ENCODE measurements at regions not wholly inside any gene's neighbourhood (a gene's known extent, or its start where the extent isn't known, plus 50 kb on each side); places are given as distances from the start of the nearest gene placed in this dataset.

GRCh38 chr11:70776914-70777532, 378.7 kb downstream of the CTTN start:
- no peak for DNase-seq

- DNase-seq: no peak
These were observed 380.6 kb downstream of the CTTN start for GRCh38 chr11:70778883-70779282.

- no peak for DNase-seq
These were observed 381.3 kb downstream of the CTTN start for GRCh38 chr11:70779433-70780245.

GRCh38 chr11:70780246-70780535, 381.9 kb downstream of the CTTN start:
- DNase-seq: no peak

- DNase-seq: no peak
These were observed 384.1 kb downstream of the CTTN start for GRCh38 chr11:70782401-70782913.

- no peak for DNase-seq
These were observed 385.0 kb downstream of the CTTN start for GRCh38 chr11:70783356-70783755.

GRCh38 chr11:70783821-70784220, 385.5 kb downstream of the CTTN start:
- no peak for DNase-seq

GRCh38 chr11:70785372-70785771, 387.0 kb downstream of the CTTN start:
- no peak for DNase-seq

GRCh38 chr11:70786021-70786665, 387.8 kb downstream of the CTTN start:
- no peak for DNase-seq

GRCh38 chr11:70788248-70789022, 390.1 kb downstream of the CTTN start:
- DNase-seq: no peak

GRCh38 chr11:70790671-70791300, 392.5 kb downstream of the CTTN start:
- no peak for DNase-seq

GRCh38 chr11:70796648-70797227, 398.4 kb downstream of the CTTN start:
- no peak for DNase-seq

GRCh38 chr11:70798296-70798695, 400.0 kb downstream of the CTTN start:
- DNase-seq: no peak

GRCh38 chr11:70799386-70799785, 401.1 kb downstream of the CTTN start:
- no peak for DNase-seq

GRCh38 chr11:70802185-70802584, 403.9 kb downstream of the CTTN start:
- DNase-seq: no peak

GRCh38 chr11:70804139-70804837, 406.0 kb downstream of the CTTN start:
- DNase-seq: no peak

- DNase-seq: no peak
These were observed 406.9 kb downstream of the CTTN start for GRCh38 chr11:70805243-70805642.

- no peak for DNase-seq
These were observed 407.6 kb downstream of the CTTN start for GRCh38 chr11:70805971-70806370.

- DNase-seq: no peak
These were observed 408.3 kb downstream of the CTTN start for GRCh38 chr11:70806461-70807194.

- no peak for DNase-seq
These were observed 408.8 kb downstream of the CTTN start for GRCh38 chr11:70807195-70807543.
